Lung (tissue), 11 donors: ENCODE measurements at regions not wholly inside any gene's neighbourhood (a gene's known extent, or its start where the extent isn't known, plus 50 kb on each side); places are given as distances from the start of the nearest gene placed in this dataset.

Experiments
- ATAC-seq: fragments of 200-7000 bp; cut with Tn5 transposase; one replicate; pipeline ENCODE4 v1.9.1; 2020; ENCODE audit warnings: moderate number of reproducible peaks; ENCODE audit not compliant: insufficient read depth, low FRiP score
- DNase-seq, 3 donors: peaks; one replicate each; pipeline ENCODE4 v3.0.0-alpha.2; 2013 to 2017
- H3K27ac ChIP-seq, 2 donors: one replicate each; pipeline ENCODE4 v1.5.1; 2013; ENCODE audit warnings: mild to moderate bottlenecking in 2 of 2, moderate library complexity in 2 of 2, control low read depth in 1 of 2, inconsistent platforms in 1 of 2, low read depth in 1 of 2, low read length in 1 of 2
- H3K27me3 ChIP-seq, 3 donors: one replicate each; pipeline ENCODE4 v1.5.1; 2013; ENCODE audit warnings: low read length in 2 of 3; ENCODE audit not compliant: control insufficient read depth in 3 of 3, insufficient read depth in 3 of 3
- H3K36me3 ChIP-seq, 4 donors: one replicate each; pipeline ENCODE4 v1.5.1; 2013; ENCODE audit warnings: low read length in 4 of 4, mild to moderate bottlenecking in 1 of 4, moderate library complexity in 1 of 4; ENCODE audit not compliant: control insufficient read depth in 4 of 4, insufficient read depth in 4 of 4
- H3K4me1 ChIP-seq, 5 donors: one replicate each; pipeline ENCODE4 v1.5.1; 2013; ENCODE audit warnings: low read length in 5 of 5, mild to moderate bottlenecking in 2 of 5, moderate library complexity in 1 of 5; ENCODE audit not compliant: control insufficient read depth in 5 of 5, insufficient read depth in 5 of 5
- H3K4me3 ChIP-seq: one replicate; pipeline ENCODE4 v1.5.1; 2013; ENCODE audit warnings: mild to moderate bottlenecking, control low read depth, moderate library complexity
- H3K9ac ChIP-seq, 2 donors: one replicate each; pipeline ENCODE4 v1.5.1; 2013; ENCODE audit warnings: low read length in 2 of 2, control low read depth in 1 of 2; ENCODE audit not compliant: insufficient read depth in 1 of 2
- H3K9me3 ChIP-seq, 4 donors: one replicate each; pipeline ENCODE4 v1.5.1; 2013; ENCODE audit warnings: low read length in 3 of 4, mild to moderate bottlenecking in 1 of 4, moderate library complexity in 1 of 4; ENCODE audit not compliant: control insufficient read depth in 4 of 4, insufficient read depth in 3 of 4
- CTCF ChIP-seq: IDR thresholded peaks from 2 replicates; pipeline ENCODE4 v1.5.1; 2012; ENCODE audit warnings: mild to moderate bottlenecking; ENCODE audit errors: control extremely low read depth, extremely low read depth
- WGBS, 2 donors: extraction: QIAGEN DNeasy Blood & Tissue Kit; methylation state at CpG; one replicate each; pipeline ENCODE4 v1.1.7; 2013; 5-methylcytosine and 5-hydroxymethylcytosine counted together
- donor health status: control.
- donor health status: control.
- donor health status: Bipolar disorder and iron deficiency.
- donor health status: healthy.
- donor health status: DM: yes; HTN: yes; CAD: no.

- Histone ChIP-seq H3K36me3 (no peaks in the 10 kb centered on the region), H3K27ac (no peak overlapping the region), H3K4me3 (no peak overlapping the region), H3K9me3 (peaks cover 0 to 6% (median 2%) of the 10 kb centered on the region in 4 donors), H3K9ac (no peak overlapping the region), H3K27me3 (no peaks in the 10 kb centered on the region), H3K4me1 (peaks cover 0 to 11% (median 0%) of the 10 kb centered on the region in 5 donors)
- 60 to 74% methylated on average over 4 of the region's 4 CpGs for WGBS, 2 donors
- no peak for ATAC-seq
- no peak for TF ChIP-seq CTCF
- no peak for DNase-seq
Observed at GRCh38 chr12:47394070-47394469, 311.8 kb downstream of the RPAP3 start.

- Histone ChIP-seq H3K36me3 (no peaks in the 10 kb centered on the region), H3K9ac (no peak overlapping the region), H3K4me3 (no peak overlapping the region), H3K27me3 (no peaks in the 10 kb centered on the region), H3K27ac (no peak overlapping the region), H3K9me3 (peaks cover 0 to 6% (median 2%) of the 10 kb centered on the region in 4 donors), H3K4me1 (peaks cover 0 to 11% (median 0%) of the 10 kb centered on the region in 5 donors)
- 36 to 40% methylated on average over 4 of the region's 4 CpGs for WGBS, 2 donors
- DNase-seq (peak in 1 of 3 donors; percentile 16), ATAC-seq (no peak)
- TF ChIP-seq CTCF = no peak
Observed at GRCh38 chr12:47393403-47393790, 312.4 kb downstream of the RPAP3 start.

- Histone ChIP-seq H3K36me3 (no peaks in the 10 kb centered on the region), H3K27me3 (no peaks in the 10 kb centered on the region), H3K4me3 (no peak overlapping the region), H3K9ac (no peak overlapping the region), H3K27ac (no peak overlapping the region), H3K9me3 (no peaks in the 10 kb centered on the region), H3K4me1 (peaks cover 0 to 11% (median 0%) of the 10 kb centered on the region in 5 donors)
- WGBS, 2 donors = 74 to 83% methylated on average over 7 of the region's 7 CpGs
- ATAC-seq (no peak), DNase-seq (no peak)
- no peak for TF ChIP-seq CTCF
Observed at GRCh38 chr12:47391566-47391965, 311.8 kb upstream of the AMIGO2 start.

GRCh38 chr12:47388712-47389111 is 309.0 kb upstream of the AMIGO2 start:
- no peak for DNase-seq
- H3K9me3 ChIP-seq = no peaks in the 10 kb centered on the region
- peaks cover 0 to 4% (median 0%) of the 10 kb centered on the region in 3 donors for H3K27me3 ChIP-seq
- no peak for TF ChIP-seq CTCF
- peaks cover 0 to 16% (median 2%) of the 10 kb centered on the region in 5 donors for H3K4me1 ChIP-seq
- H3K4me3 ChIP-seq = no peak overlapping the region
- H3K36me3 ChIP-seq = no peaks in the 10 kb centered on the region
- WGBS, 2 donors = 88 to 95% methylated on average over 7 of the region's 7 CpGs
- no peak for ATAC-seq
- no peak overlapping the region for H3K27ac ChIP-seq
- H3K9ac ChIP-seq = no peak overlapping the region
